NCI-H1105 (cell line): ENCODE measurements at regions not wholly inside any gene's neighbourhood (a gene's known extent, or its start where the extent isn't known, plus 50 kb on each side); places are given as distances from the start of the nearest gene placed in this dataset.
A peak's percentile ranks its signal among the peaks of the same experiment; 100 is the strongest.

Experiments used
- DNase-seq: peaks from one replicate; lab custom pipeline; 2025; lab: John Stamatoyannopoulos, UW

- peak; percentile 26 for DNase-seq
Observed at GRCh38 chr3:144229330-144229729, 257.7 kb downstream of the DIPK2A start.

GRCh38 chr3:144229953-144230352 is 258.3 kb downstream of the DIPK2A start:
- DNase-seq: no peak

DNA sequence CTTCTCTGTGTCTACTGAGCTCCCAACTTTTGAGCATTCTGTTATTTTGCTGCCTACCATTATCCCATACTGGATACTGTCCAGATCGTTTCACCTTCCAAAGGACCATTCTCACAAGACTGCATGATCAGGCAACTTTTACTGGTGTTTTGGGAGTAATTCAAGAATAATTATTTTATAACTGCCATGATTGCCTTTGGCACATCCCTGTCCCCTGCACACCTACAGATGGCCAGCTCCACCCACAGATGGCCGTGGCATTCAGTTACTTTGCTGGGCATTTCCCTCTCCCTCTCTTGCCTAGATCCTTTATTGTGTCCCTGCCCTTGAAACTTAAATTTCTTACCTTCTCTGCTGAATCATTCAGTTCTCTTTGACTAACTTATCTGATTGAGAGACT is 263.9 kb downstream of the DIPK2A start:
- DNase-seq: no peak

DNA sequence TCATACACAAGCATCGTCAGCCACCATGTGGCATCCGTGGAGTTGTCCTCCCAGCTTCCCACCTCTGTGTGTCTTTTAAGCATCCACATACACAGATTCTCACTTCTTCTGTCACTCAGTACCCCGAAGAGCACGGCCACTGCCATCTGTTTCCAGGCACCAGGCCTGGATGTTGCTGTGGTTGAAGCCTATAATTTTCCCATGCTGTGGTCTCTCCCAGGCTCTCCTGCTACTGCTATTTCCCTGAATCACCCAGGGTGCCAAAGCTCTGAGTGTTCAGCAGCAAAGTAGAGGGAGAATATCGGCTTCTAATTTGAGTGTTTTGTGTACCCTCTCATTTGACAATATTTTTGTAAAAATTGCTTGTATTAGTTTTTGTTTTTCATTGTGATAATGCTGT is 265.7 kb downstream of the DIPK2A start:
- no peak for DNase-seq

GRCh38 chr3:144241404-144241803 is 269.8 kb downstream of the DIPK2A start:
- no peak for DNase-seq

- no peak for DNase-seq
Observed at GRCh38 chr3:144242747-144243146, 271.1 kb downstream of the DIPK2A start.

GRCh38 chr3:144244662-144245061 is 273.0 kb downstream of the DIPK2A start:
- no peak for DNase-seq

- no peak for DNase-seq
Observed at GRCh38 chr3:144252896-144253295, 281.3 kb downstream of the DIPK2A start.

DNA sequence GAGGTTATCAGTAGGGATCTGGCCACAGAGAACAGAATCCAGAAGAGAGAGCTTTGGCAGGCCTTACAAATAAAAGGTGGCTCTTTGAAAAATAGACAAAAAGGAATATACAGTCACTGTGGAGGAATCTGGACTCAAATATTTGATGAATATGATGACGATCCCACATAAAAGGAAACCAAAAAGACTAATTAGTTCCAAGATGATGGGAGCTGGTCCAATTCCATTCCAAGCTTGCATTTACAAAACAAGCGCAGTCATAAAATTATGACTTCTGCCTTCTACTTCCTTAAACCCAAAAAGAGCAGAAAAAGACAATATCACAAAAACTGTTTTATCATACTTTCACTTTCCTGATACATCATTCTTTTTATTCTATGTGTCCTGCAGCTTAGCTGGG is 285.8 kb downstream of the DIPK2A start:
- no peak for DNase-seq

- no peak for DNase-seq
Observed at GRCh38 chr3:144259267-144259666, 287.6 kb downstream of the DIPK2A start.

DNA sequence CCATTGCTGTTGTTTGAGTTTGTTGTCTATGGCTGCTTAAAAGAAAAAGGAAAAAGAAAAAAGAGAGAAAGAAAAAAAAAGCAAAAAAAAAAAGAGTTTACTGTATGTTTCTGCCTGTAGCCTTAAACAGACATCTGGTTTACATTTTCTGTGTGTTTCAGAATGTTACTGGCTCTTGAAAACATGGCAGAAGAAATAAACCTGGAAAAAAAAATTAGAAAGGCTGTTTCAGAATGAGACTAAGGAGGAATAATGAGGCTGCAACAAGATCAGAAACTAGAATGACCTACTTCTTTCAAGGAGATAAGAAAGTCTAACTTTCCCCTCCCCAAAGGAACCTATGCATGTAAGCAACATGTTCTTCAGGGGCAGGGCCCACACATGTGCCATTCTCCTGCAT is 292.1 kb downstream of the DIPK2A start:
- DNase-seq: no peak

DNA sequence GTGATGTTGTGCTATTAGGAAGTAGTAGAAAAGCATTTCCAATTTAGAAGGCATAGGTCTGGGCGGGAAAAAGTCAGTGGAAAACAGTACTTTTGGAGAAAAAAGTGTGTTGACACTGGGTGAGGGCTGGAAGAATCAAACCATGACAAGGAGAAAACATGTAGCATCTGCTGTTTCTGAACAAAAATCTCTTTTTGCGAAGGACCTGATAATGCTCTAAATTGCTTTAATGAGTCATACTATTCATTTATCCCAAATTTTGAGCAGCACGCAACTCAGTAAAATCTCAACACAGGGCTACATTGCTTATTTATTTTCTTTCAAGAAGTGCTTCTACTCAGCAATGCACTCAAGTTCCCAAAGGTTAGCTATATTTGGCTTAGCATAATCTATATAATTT is 292.7 kb downstream of the DIPK2A start:
- DNase-seq: no peak

DNA sequence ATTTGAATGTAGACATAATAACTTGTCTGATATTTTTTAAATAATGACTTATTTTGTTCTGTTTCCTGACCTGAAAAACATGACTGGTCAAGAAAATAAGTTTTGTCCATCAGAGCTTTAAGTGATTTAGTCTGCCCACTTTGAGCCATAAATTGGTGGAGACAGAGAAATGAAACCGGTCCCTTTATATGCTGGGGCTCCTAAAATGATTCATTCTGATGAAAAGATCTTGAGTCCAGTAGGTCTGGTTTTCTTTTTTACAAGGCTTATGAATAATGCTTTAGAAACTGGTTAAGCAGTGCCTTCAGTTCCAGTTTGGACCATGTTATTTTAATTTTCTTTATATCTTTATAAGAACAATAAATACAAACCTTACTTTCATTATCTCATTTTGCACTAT is 293.2 kb downstream of the DIPK2A start:
- DNase-seq: no peak

DNA sequence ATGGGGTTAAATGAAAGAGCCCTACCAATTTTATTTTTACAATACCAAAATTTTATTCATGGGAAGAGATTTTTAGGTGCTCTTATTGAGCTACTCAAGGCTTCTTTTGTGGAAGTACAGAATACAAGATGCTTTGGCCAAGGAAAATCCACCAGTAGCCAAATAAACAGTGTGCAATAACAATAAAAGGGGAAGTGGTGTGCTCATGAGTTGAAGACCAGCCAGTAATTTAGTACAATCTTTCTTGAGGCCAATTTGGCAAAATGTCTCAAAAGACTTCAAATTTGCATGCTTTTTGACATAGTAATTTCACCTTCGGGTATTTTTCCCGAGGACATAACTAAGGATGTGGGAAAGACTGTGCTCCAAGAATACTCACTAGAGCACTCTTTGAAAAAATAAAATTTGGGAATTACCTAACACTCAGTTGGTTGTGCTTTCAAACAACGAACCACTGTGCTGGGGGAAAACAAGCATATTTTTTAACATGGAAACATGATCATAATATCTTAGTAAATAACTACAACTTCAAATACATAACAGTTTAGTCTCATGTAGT is 294.0 kb downstream of the DIPK2A start:
- DNase-seq: no peak

DNA sequence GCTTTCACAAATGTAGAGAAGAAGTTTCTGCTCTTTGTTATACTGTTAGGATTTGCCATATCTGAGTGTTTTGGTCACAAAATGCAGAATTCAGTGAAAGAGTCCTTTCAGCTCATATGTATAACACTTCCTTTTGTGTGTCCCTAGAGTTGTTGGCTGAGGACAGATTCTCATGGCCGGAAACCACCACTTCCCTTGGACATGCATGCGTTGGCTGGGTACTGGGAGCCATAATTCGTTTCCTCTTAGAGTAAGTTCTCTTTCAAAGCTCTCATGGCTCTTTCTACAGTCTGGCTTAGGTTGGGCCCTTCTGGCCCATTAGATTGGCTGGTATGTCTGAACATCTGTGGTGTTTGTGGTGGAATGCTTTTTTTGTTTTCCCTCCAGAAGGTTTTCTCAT is 298.5 kb downstream of the DIPK2A start:
- no peak for DNase-seq

DNA sequence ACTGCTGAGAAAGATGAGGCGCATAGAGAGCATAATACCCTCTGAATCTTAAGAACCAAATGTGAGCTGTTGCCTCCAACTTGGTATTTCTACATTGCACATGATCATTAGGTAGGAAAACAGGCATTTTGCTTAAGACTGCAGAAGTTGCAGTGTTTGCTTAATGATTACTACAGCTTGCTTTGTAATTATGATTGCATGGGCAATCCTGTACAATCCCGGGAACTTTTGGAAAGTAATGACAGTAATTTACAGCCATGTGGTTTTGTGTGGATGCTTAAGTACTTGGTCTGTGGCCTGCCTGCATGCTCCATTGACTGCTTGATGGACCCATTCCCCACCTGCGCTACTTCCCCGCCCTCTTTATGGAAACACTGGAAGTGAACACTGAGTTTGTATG is 301.1 kb downstream of the DIPK2A start:
- peak; percentile 95 for DNase-seq

- no peak for DNase-seq
Observed at GRCh38 chr3:144273601-144274000, 302.0 kb downstream of the DIPK2A start.

- DNase-seq: no peak
Observed at GRCh38 chr3:144275005-144275404, 303.4 kb downstream of the DIPK2A start.

- no peak for DNase-seq
Observed at GRCh38 chr3:144282313-144282712, 310.7 kb downstream of the DIPK2A start.

DNA sequence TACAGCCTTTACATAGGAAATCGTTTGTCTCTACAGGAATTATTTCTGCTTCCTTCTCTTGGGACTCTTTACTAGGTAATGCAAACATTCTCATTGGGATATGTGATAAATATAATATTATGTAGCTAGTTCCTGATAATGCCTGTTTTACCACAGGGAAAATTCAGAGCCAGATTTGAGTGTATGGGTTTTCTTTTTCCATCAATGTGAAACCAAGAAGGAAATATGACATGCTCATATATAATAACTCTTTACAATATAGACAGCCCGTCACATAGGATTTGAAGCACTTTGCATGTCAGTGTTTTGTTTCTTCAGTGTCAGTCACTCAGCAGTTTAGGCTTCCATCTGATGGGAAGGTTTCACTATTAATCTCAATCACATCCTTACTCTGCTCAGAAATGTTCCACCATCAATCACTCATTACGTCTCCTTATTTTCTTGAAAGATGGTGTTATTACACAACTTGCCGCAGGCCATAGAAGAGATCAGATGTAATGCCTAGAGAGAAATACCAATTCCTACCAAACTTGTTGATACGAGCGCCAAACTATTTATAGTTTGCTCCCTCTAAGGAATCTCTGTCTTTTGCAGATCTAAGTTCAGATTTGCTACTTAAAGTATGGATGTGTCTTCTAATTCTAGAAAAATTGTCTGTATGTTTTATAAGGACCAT is 314.8 kb downstream of the DIPK2A start:
- no peak for DNase-seq

DNA sequence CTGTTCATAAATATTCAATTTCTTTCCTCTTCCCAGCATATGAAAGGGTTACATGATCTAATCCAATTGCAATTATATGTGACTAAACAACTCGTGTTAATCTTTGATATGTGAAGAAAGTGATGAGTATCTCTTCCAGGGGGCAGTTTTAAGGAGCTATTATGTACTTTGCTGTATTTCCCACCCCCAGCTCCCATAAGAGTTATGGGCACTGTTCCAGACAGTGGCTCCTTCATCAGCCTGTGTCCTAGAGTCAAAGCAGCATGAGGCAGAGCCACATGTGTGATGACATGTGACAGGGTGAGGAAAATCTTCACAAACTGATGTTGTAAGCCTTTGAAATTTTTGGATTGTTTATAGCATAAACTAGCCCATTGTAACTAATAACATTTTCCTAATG is 315.4 kb downstream of the DIPK2A start:
- DNase-seq: no peak

DNA sequence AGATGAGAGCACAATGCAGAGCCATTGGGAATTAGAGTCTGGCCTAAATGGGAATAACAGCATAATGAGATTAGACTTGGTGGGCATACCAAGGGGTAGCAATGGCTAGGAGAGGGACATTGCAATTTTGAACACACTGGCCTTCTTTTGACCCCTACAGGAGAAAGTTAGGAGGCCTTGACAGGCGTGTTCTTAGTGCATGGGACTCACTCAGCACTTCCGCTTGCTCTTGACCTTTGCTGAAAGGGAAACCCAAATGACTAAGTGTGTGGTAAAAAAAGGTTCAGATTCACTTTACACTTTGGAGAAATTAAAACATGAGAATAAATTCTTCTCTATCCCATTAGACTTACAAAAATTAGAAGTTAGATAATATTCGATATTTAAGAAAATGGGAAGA is 317.4 kb downstream of the DIPK2A start:
- DNase-seq: no peak

DNA sequence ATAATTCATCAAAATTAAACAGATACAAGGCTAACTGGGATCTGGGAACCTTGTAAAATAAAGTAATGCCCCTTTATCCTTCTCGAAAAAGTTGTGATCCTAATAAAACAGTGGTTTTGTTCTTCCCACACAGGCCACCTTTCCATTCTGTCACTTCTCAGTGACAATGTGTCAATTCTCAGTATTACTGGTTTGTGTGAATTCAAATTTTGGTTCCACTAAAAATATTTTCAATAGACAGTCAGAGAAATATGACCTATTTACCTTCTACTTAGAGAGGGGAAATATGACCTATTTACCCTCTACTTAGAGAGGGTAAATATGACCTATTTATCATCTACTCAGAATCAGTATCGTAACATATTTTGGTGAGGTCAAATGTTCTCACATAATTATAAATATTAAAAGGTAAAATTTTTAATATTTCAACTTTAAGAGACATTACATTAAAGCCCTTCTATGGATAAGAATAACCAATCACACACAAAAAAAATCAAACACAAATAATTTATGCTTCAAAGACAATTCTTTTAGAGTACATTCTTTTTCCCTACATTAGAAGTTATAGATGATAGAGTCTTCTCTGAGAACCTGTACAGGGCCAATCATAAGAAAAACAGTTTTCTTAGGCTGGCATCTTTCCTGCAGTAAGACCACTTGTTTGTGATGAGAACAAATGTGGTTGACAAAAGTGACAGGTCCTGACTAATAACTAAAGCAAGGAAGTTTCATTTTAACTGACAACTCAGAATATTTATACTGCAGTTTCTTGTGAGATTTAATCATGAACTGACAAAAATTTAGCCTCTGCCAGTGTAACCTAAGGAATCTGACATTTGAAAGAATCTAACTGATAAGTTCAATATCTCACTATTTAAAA is 323.3 kb downstream of the DIPK2A start:
- no peak for DNase-seq
